T-cell (primary cell): ENCODE measurements at regions not wholly inside any gene's neighbourhood (a gene's known extent, or its start where the extent isn't known, plus 50 kb on each side); places are given as distances from the start of the nearest gene placed in this dataset.

Source experiments
- ATAC-seq, 4 experiments: fragments of 200-7000 bp in 3 of 4; fragments of 150-1000 bp in 1 of 4; cut with Tn5 transposase; replicated peaks in 1 of 4; 1 replicate in 3 of 4; 2 replicates in 1 of 4; pipeline ENCODE4 v1.10.0; 2021; ENCODE audit warnings: moderate library complexity in 3 of 4, mild to moderate bottlenecking in 2 of 4, moderate number of reproducible peaks in 1 of 4
- CTCF ChIA-PET, 2 donors: fragments of 300-600 bp; sonication (Branson Sonifier 250); formaldehyde crosslinking; loops; one replicate each; lab custom pipeline; 2022; ENCODE audit warnings: antibody characterized with exemption in 2 of 2; lab: Charles Lee
- POLR2A ChIA-PET, 2 donors: fragments of 300-600 bp; sonication (Branson Sonifier 250); formaldehyde crosslinking; loops; one replicate each; lab custom pipeline; 2022; ENCODE audit warnings: antibody characterized with exemption in 2 of 2; lab: Charles Lee
- DNase-seq, 35 experiments: peaks; one replicate each; pipeline versions ENCODE4 v3.0.0 to v3.0.0-alpha.2; 2013 to 2023
- H3K27ac ChIP-seq: one replicate; pipeline ENCODE4 v1.5.1; 2013; ENCODE audit warnings: low read length
- H3K27me3 ChIP-seq, 2 experiments: replicated peaks in 1 of 2; 1 replicate in 1 of 2; 2 replicates in 1 of 2; pipeline versions ENCODE4 v1.6.1 to v1.7.0; 2013; ENCODE audit warnings: low read length in 1 of 2, mixed read lengths in 1 of 2; ENCODE audit not compliant: control insufficient read depth in 2 of 2, insufficient read depth in 2 of 2; ENCODE audit errors: extremely low read depth in 1 of 2
- H3K36me3 ChIP-seq, 2 donors: 1 replicate in 1 of 2; 2 replicates in 1 of 2; pipeline versions ENCODE4 v1.6.1 to v1.7.0; 2013; ENCODE audit warnings: low read length in 1 of 2; ENCODE audit not compliant: control insufficient read depth in 2 of 2, insufficient read depth in 1 of 2; ENCODE audit errors: extremely low read depth in 1 of 2
- H3K4me1 ChIP-seq, 2 experiments: 1 replicate in 1 of 2; 2 replicates in 1 of 2; pipeline versions ENCODE4 v1.6.1 to v1.7.0; 2013; ENCODE audit warnings: low read length in 2 of 2, mixed read lengths in 1 of 2; ENCODE audit not compliant: insufficient read depth in 2 of 2, control insufficient read depth in 1 of 2; ENCODE audit errors: extremely low read depth in 1 of 2
- H3K4me3 ChIP-seq, 2 donors: 1 replicate in 1 of 2; 2 replicates in 1 of 2; pipeline versions ENCODE4 v1.5.1 to v1.7.0; 2013; ENCODE audit warnings: mild to moderate bottlenecking in 2 of 2, low read length in 1 of 2, moderate library complexity in 1 of 2; ENCODE audit not compliant: control insufficient read depth in 1 of 2; ENCODE audit errors: extremely low read depth in 1 of 2
- H3K9me3 ChIP-seq: 2 replicates; pipeline ENCODE4 v1.7.0; 2013
- H3K27ac Mint-ChIP-seq, 2 donors: one replicate each; pipeline ENCODE4 v1.8.0; 2020 to 2021; ENCODE audit warnings: mild to moderate bottlenecking in 2 of 2, mixed read lengths in 2 of 2
- H3K27me3 Mint-ChIP-seq, 2 donors: one replicate each; pipeline ENCODE4 v1.8.0; 2021 to 2022; ENCODE audit warnings: mixed read lengths in 2 of 2
- H3K36me3 Mint-ChIP-seq: one replicate; pipeline ENCODE4 v1.8.0; 2021; ENCODE audit warnings: mixed read lengths
- H3K4me1 Mint-ChIP-seq, 3 donors: one replicate each; pipeline ENCODE4 v1.8.0; 2020 to 2022; ENCODE audit warnings: mixed read lengths in 3 of 3, mild to moderate bottlenecking in 1 of 3
- H3K4me3 Mint-ChIP-seq, 3 donors: one replicate each; pipeline ENCODE4 v1.8.0; 2020 to 2022; ENCODE audit warnings: mild to moderate bottlenecking in 3 of 3, mixed read lengths in 3 of 3, moderate library complexity in 3 of 3
- H3K9me3 Mint-ChIP-seq, 3 donors: one replicate each; pipeline ENCODE4 v1.8.0; 2020 to 2022; ENCODE audit warnings: mixed read lengths in 3 of 3
- WGBS: methylation state at CpG from one replicate; pipeline ENCODE4 v1.1.5; 2013; ENCODE audit warnings: missing lambda C conversion rate; ENCODE audit not compliant: insufficient coverage; 5-methylcytosine and 5-hydroxymethylcytosine counted together

DNA sequence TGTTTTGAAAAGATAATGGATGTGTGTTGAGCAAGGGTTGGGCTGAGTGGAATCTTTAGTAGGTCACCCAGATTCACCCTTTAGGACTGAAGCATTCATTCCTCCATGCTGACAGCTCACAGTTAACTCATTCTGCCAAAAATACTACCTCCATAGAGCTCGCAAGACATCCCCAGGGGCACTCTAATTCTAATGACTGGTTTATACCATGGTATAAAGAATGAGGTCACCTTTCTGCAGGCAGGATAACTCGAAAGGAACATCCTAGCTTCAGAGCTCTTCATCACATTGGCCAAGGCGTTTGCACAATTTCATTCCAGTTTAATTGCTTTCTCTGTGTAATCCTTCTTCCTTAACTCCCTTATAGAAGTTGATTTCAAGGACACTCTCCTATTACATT is 1257.2 kb upstream of the EYS start:
- DNase-seq, result no peak
- CTCF ChIA-PET, result no interaction called here
- Mint-ChIP-seq H3K4me3 (no peak overlapping the region), H3K9me3 (peaks cover 11 to 28% (median 16%) of the 10 kb centered on the region in 3 donors), H3K27ac (no peak overlapping the region), H3K4me1 (no peaks in the 10 kb centered on the region), H3K36me3 (no peaks in the 10 kb centered on the region), H3K27me3 (no peaks in the 10 kb centered on the region)
- no peaks in the 10 kb centered on the region for H3K27me3 ChIP-seq
- no peaks in the 10 kb centered on the region for H3K9me3 ChIP-seq
- H3K36me3 ChIP-seq, result no peaks in the 10 kb centered on the region
- H3K4me3 ChIP-seq, result no peak overlapping the region
- WGBS, result 50% methylated on average over 2 of the region's 3 CpGs
- no peak overlapping the region for H3K27ac ChIP-seq
- POLR2A ChIA-PET, result no interaction called here
- no peaks in the 10 kb centered on the region for H3K4me1 ChIP-seq
- no peak for ATAC-seq

DNA sequence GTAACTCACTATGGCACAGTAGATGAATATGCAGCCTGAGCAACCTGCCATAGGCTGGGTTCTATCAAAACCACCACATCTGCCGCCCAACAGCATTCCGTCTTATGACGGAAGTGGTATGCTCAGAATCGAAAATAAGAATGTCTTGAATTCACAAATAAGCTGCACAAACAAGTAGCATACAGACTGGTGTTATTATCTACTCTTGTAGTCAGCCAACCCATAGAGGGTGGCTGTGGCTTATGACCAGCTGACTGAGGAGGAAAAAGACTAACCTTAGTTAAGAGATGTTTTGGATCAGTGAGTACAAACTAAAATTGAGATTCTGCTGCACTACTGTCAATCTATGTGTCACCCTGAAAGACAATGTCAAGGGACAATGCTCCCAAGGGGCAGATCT is 1255.1 kb upstream of the EYS start:
- WGBS, result 100% methylated on average over 2 of the region's 4 CpGs
- CTCF ChIA-PET, result no interaction called here

DNA sequence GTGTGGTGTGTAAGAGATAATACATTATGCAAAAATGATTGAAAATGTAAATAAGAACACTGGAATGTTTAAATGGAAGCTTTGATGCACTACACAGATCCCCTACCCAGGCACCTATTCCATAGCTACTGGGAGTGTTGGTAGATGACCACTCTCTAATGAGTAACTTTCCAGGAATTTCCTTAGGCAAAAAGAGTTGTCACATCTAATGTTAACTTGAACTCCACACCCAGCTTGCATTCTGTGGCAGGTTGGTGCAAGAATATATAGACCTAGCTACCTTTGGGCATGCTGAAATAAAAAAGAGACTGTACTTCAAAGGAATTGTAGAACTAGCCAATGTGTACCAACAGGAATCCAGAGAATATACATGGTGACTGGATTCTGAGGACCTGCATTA is 1254.2 kb upstream of the EYS start:
- no peak overlapping the region for H3K4me3 ChIP-seq
- Mint-ChIP-seq H3K27ac (no peak overlapping the region), H3K4me3 (no peak overlapping the region), H3K27me3 (no peaks in the 10 kb centered on the region), H3K9me3 (peaks cover 11 to 19% (median 18%) of the 10 kb centered on the region in 3 donors), H3K4me1 (no peaks in the 10 kb centered on the region), H3K36me3 (no peaks in the 10 kb centered on the region)
- POLR2A ChIA-PET, result no interaction called here
- H3K4me1 ChIP-seq, result no peaks in the 10 kb centered on the region
- H3K27ac ChIP-seq, result no peak overlapping the region
- CTCF ChIA-PET, result no interaction called here
- peaks cover 2% of the 10 kb centered on the region for H3K9me3 ChIP-seq
- ATAC-seq, result no peak
- no peaks in the 10 kb centered on the region for H3K36me3 ChIP-seq
- H3K27me3 ChIP-seq, result no peaks in the 10 kb centered on the region
- DNase-seq, result no peak

More for the DNA sequence above, 1255.1 kb upstream of the EYS start:
- no peak for DNase-seq
- peaks cover 11 to 23% (median 19%) of the 10 kb centered on the region in 3 donors for H3K9me3 Mint-ChIP-seq
- no peaks in the 10 kb centered on the region for H3K4me1 Mint-ChIP-seq
- no peaks in the 10 kb centered on the region for H3K4me1 ChIP-seq
- H3K4me3 ChIP-seq, result no peak overlapping the region
- POLR2A ChIA-PET, result no interaction called here
- H3K27ac Mint-ChIP-seq, result no peak overlapping the region
- H3K27me3 Mint-ChIP-seq, result no peaks in the 10 kb centered on the region
- H3K4me3 Mint-ChIP-seq, result no peak overlapping the region
- H3K27me3 ChIP-seq, result no peaks in the 10 kb centered on the region
- no peaks in the 10 kb centered on the region for H3K36me3 Mint-ChIP-seq
- no peaks in the 10 kb centered on the region for H3K36me3 ChIP-seq
- no peaks in the 10 kb centered on the region for H3K9me3 ChIP-seq
- no peak overlapping the region for H3K27ac ChIP-seq
- no peak for ATAC-seq

DNA sequence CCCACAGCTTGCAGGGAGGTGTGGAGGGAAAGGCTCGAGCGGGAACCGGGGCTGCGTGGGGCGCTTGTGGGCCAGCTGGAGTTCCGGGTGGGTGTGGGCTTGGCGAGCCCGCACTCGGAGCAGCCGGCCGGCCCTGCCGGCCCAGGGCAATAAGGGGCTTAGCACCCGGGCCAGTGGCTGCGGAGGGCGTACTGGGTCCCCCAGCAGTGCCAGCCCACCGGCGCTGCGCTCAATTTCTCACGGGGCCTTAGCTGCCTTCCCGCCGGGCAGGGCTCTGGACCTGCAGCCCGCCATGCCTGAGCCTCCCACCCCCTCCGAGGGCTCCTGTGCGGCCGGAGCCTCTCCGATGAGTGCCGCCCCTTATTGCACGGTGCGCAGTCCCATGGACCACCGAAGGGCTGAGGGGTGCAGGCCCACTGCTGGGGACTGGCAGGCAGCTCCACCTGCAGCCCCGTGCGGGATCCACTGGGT is 1242.2 kb upstream of the EYS start:
- H3K9me3 Mint-ChIP-seq, result peaks cover 6 to 13% (median 7%) of the 10 kb centered on the region in 3 donors
- no peak overlapping the region for H3K27ac ChIP-seq
- ATAC-seq (no peak), DNase-seq (no peak)
- H3K4me1 Mint-ChIP-seq, result no peaks in the 10 kb centered on the region
- CTCF ChIA-PET, result no interaction called here
- no peaks in the 10 kb centered on the region for H3K9me3 ChIP-seq
- no peak overlapping the region for H3K27ac Mint-ChIP-seq
- H3K27me3 ChIP-seq, result no peaks in the 10 kb centered on the region
- POLR2A ChIA-PET, result no interaction called here
- no peak overlapping the region for H3K4me3 Mint-ChIP-seq
- H3K36me3 ChIP-seq, result no peaks in the 10 kb centered on the region
- H3K4me3 ChIP-seq, result no peak overlapping the region
- H3K4me1 ChIP-seq, result no peaks in the 10 kb centered on the region
- WGBS, result 94% methylated on average over 30 of the region's 32 CpGs
- no peaks in the 10 kb centered on the region for H3K36me3 Mint-ChIP-seq
- no peaks in the 10 kb centered on the region for H3K27me3 Mint-ChIP-seq

DNA sequence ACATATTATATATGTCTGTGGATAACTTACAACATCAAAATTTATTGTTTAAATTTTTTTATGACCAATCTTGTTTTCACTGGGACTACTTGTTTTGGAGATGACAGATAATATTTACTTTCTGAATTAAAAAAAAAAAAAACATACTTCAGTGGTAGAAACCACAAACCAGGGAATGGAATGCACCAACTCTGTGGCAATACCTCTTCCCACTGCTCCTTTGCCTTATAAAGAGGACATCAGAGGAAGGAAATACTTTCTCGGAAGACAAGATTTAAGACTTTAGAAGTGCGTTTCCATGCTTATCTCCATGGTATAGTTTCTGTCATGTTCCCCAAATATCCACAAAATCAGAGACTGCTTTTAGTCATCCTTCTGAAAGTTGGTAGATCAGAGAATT is 1241.1 kb upstream of the EYS start:
- WGBS, result no CpG with 5 or more reads among the region's 2 CpGs
- Histone ChIP-seq H3K4me3 (no peak overlapping the region), H3K4me1 (no peaks in the 10 kb centered on the region), H3K36me3 (no peaks in the 10 kb centered on the region), H3K27me3 (no peaks in the 10 kb centered on the region), H3K9me3 (no peaks in the 10 kb centered on the region), H3K27ac (no peak overlapping the region)
- Mint-ChIP-seq H3K36me3 (no peaks in the 10 kb centered on the region), H3K9me3 (peaks cover 7 to 19% (median 10%) of the 10 kb centered on the region in 3 donors), H3K4me3 (no peak overlapping the region), H3K4me1 (no peaks in the 10 kb centered on the region), H3K27ac (no peak overlapping the region), H3K27me3 (no peaks in the 10 kb centered on the region)
- ChIA-PET CTCF (interaction anchor here in 1 of 2 donors (0.6 kb wide), 1 partner anchor 419 kb away, joined by 3 read pairs; no protein-coding TSS in a partner anchor), POLR2A (no interaction called here)
- DNase-seq (no peak), ATAC-seq (no peak)

DNA sequence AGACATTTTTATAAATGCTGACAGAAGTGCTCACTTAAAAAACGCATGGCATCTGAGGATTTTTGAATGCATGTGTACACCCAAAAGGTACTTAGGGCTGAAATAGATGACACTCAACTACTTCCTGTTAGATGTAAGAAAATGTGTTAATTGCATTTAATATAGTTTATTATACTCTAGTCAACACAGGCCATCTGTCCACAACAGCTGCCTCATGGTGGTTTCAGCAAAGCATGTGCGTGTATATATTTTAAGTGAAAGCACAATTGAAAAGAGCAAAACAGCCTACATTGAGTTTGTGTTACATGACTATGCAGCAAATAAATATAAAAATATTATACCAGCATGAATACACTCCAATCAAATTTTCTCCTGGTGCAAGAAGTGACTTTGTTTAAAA is 1233.0 kb upstream of the EYS start:
- WGBS, result no CpG with 5 or more reads among the region's 2 CpGs
- ATAC-seq, result no peak
- POLR2A ChIA-PET, result no interaction called here

DNA sequence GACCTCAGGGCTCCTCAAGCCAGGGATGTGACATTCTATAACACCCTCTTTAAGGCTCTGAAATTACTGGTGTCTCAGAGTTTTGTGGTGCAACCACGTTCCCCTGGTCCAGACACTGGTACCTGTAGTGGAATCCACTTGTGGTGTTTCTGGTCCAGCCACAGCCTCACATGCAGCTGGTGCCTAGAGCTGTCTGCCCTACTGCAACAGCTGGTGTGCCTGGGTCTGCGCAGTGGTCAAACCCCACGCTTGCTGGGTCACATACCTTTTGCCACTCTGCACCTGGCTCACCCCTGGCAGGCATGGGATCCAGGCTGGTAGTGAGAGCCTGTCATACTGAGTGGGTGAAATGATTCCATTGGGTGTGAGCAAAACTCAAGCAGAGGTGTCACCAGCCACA is 1230.2 kb upstream of the EYS start:
- Histone ChIP-seq H3K27me3 (no peaks in the 10 kb centered on the region), H3K4me1 (no peaks in the 10 kb centered on the region), H3K9me3 (peaks cover 5% of the 10 kb centered on the region), H3K27ac (no peak overlapping the region), H3K36me3 (no peaks in the 10 kb centered on the region), H3K4me3 (no peak overlapping the region)
- 85% methylated on average over 2 of the region's 3 CpGs for WGBS
- Mint-ChIP-seq H3K27ac (no peak overlapping the region), H3K9me3 (peaks cover 4 to 25% (median 13%) of the 10 kb centered on the region in 3 donors), H3K4me3 (no peak overlapping the region), H3K27me3 (no peaks in the 10 kb centered on the region), H3K36me3 (no peaks in the 10 kb centered on the region), H3K4me1 (no peaks in the 10 kb centered on the region)
- POLR2A ChIA-PET, result no interaction called here
- ATAC-seq, result no peak
- DNase-seq, result no peak
- CTCF ChIA-PET, result no interaction called here

More for the DNA sequence above, 1233.0 kb upstream of the EYS start:
- peaks cover 5% of the 10 kb centered on the region for H3K9me3 ChIP-seq
- Mint-ChIP-seq H3K9me3 (peaks cover 9 to 35% (median 24%) of the 10 kb centered on the region in 3 donors), H3K4me3 (no peak overlapping the region), H3K4me1 (no peaks in the 10 kb centered on the region), H3K27me3 (no peaks in the 10 kb centered on the region), H3K27ac (no peak overlapping the region), H3K36me3 (no peaks in the 10 kb centered on the region)
- no peaks in the 10 kb centered on the region for H3K27me3 ChIP-seq
- H3K27ac ChIP-seq, result no peak overlapping the region
- H3K4me3 ChIP-seq, result no peak overlapping the region
- CTCF ChIA-PET, result no interaction called here
- no peaks in the 10 kb centered on the region for H3K36me3 ChIP-seq
- no peak for DNase-seq
- H3K4me1 ChIP-seq, result no peaks in the 10 kb centered on the region
